ENCODE measurements at regions not wholly inside any gene's neighbourhood (a gene's known extent, or its start where the extent isn't known, plus 50 kb on each side); places are given as distances from the start of the nearest gene placed in this dataset.

DNA sequence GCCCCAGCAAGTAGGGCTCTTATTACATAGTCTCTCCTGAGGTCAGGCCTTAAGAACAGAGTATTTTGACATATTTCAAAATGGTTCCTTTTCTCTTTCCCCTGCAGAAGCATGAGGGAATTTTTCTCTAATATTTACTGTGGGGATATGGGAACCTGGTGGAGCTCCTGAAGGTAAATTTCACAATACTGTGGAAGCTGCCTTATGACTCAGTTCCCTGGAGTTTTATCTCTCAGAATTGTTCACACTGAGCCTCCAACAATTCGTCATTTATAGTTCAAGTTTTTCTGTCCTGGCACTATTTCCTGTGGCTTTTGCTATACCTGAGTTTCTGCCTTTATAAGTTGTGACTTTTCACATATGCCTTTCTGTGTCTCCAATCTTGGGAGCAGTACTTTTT is 607.2 kb upstream of the NDST4 start:
- intact Hi-C loops (cut with micrococcal nuclease), result no loop called here
- H3K27ac ChIP-seq (replicated peaks), result no peak overlapping the region
- no peaks in the 10 kb centered on the region for H3K4me1 ChIP-seq
- H3K36me3 ChIP-seq, result no peaks in the 10 kb centered on the region
- peaks cover under 1% of the 10 kb centered on the region for H3K9me3 ChIP-seq (replicated peaks)
- TF ChIP-seq, protein P1, sequence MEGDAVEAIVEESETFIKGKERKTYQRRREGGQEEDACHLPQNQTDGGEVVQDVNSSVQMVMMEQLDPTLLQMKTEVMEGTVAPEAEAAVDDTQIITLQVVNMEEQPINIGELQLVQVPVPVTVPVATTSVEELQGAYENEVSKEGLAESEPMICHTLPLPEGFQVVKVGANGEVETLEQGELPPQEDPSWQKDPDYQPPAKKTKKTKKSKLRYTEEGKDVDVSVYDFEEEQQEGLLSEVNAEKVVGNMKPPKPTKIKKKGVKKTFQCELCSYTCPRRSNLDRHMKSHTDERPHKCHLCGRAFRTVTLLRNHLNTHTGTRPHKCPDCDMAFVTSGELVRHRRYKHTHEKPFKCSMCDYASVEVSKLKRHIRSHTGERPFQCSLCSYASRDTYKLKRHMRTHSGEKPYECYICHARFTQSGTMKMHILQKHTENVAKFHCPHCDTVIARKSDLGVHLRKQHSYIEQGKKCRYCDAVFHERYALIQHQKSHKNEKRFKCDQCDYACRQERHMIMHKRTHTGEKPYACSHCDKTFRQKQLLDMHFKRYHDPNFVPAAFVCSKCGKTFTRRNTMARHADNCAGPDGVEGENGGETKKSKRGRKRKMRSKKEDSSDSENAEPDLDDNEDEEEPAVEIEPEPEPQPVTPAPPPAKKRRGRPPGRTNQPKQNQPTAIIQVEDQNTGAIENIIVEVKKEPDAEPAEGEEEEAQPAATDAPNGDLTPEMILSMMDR (IDR thresholded peaks at IDR 0.05; ENCODE audit: borderline replicate concordance), result no peak
- no peaks in the 10 kb centered on the region for H3K27me3 ChIP-seq (ENCODE audit: low read depth)
- no peak for DNase-seq
- no peak overlapping the region for H3K4me3 ChIP-seq

DNA sequence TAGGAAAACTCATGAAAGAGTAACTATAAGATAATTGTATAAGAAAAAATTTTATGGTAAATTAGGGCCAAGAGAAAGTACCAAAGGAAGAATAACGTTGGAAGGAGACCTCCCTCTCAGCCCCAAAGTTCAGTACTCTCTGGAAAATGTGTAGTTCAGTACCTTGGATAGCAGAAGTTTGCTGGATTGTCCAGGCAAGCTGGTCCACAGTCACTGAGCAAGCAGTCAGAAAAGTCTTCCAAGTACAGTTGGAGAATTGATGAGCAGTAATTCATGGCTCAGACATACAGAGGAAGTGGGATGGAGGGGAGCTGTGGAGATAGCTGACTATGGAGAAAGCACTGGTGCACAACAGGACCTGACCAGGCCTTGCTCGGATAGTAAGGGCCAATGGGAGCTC is 598.2 kb upstream of the NDST4 start:
- Histone ChIP-seq H3K36me3 (no peaks in the 10 kb centered on the region), H3K27me3 (ENCODE audit: low read depth) (no peaks in the 10 kb centered on the region), H3K9me3 (replicated peaks) (peaks cover 3% of the 10 kb centered on the region), H3K4me3 (no peak overlapping the region), H3K4me1 (no peaks in the 10 kb centered on the region), H3K27ac (replicated peaks) (no peak overlapping the region)
- no peak for DNase-seq
- TF ChIP-seq, protein P1 (IDR thresholded peaks at IDR 0.05; ENCODE audit: borderline replicate concordance), result no peak
- intact Hi-C loops (cut with micrococcal nuclease), result no loop called here

DNA sequence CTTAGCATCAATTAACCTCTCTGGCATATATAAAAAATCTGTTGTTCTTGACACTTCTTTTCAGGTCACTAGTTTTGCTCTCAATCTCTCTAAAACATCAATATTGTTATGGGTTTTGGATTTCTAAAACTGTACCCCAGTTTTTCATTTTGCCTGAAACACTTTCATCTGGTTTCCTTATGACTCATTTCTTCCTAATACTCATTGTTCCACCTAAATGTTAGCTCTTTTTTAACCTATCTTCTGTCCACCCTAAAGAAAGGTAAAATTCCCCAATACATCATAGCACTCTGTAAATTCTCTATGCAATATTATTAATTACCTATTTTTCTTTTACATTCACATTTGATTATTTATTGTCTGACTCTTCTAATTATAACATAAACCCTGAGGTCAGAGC is 575.5 kb upstream of the NDST4 start:
- Histone ChIP-seq H3K4me1 (no peaks in the 10 kb centered on the region), H3K27ac (replicated peaks) (no peak overlapping the region), H3K36me3 (no peaks in the 10 kb centered on the region), H3K9me3 (replicated peaks) (peaks cover 21% of the 10 kb centered on the region), H3K27me3 (ENCODE audit: low read depth) (no peaks in the 10 kb centered on the region), H3K4me3 (no peak overlapping the region)
- TF ChIP-seq, protein P1 (IDR thresholded peaks at IDR 0.05; ENCODE audit: borderline replicate concordance), result no peak
- intact Hi-C loops (cut with micrococcal nuclease), result no loop called here
- no peak for DNase-seq

DNA sequence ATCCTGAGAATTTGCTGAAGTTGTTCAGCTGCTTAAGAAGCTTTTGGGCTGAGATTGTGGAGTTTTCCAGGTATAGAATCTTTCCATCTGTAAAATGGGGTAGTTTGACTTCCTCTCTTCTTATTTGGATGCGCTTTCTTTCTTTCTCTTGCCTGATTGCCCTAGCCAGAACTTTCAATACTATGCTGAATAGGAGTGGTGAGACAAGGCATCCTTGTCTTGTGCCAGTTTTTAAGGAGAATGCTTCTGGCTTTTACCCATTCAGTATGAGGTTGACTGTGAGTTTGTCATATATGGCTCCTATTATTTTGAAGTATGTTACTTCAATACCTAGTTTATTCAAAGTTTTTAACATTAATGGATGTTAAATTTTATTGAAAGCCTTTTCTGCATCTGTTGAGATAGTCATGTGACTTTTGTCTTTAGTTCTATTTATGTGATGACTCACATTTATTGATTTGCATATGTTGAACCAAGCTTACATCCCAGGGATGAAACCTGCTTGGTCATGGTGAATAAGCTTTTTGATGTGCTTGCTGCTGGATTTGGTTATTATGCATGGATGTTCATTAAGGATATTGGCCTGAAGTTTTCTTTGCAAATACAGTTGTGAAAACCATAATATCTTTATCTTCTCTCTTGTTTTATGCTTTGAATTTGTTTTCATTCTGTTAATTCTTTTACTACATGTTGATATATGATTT is 573.8 kb upstream of the NDST4 start:
- Histone ChIP-seq H3K4me3 (no peak overlapping the region), H3K4me1 (no peaks in the 10 kb centered on the region), H3K36me3 (no peaks in the 10 kb centered on the region), H3K27me3 (ENCODE audit: low read depth) (no peaks in the 10 kb centered on the region), H3K27ac (replicated peaks) (no peak overlapping the region), H3K9me3 (replicated peaks) (peaks cover 21% of the 10 kb centered on the region)
- intact Hi-C loops (cut with micrococcal nuclease), result no loop called here
- DNase-seq, result no peak
- TF ChIP-seq, protein P1 (IDR thresholded peaks at IDR 0.05; ENCODE audit: borderline replicate concordance), result no peak

DNA sequence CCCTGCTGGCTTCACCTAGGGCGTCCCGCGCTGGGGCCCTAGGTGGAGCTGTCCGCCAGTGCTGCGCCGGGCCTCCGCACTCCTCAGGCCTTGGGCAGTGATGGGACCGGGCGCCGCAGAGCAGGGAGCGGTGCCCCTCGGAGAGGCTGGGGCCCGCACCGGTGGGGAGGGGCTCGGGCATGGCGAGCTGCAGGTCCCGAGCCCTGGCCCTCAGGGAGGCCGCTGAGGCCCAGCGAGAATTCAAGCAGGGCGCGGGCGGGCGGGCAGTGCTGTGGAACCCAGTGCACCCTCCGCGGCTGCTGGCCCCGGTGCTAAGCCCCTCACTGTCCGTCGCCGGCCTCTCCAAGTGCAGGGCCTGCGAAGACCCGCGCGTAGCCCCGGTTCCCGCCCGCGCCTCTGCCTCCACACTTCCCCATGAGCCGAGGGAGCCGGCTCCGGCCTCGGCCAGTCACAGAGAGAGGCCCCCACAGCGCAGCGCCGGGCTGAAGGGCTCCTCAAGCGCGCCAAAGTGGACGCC is 565.1 kb upstream of the NDST4 start:
- DNase-seq, result no peak
- TF ChIP-seq, protein P1 (IDR thresholded peaks at IDR 0.05; ENCODE audit: borderline replicate concordance), result no peak
- intact Hi-C loops (cut with micrococcal nuclease), result no loop called here

More for the DNA sequence above, 565.1 kb upstream of the NDST4 start:
- no peak overlapping the region for H3K27ac ChIP-seq (replicated peaks)
- H3K4me1 ChIP-seq, result no peaks in the 10 kb centered on the region
- H3K9me3 ChIP-seq (replicated peaks), result peaks cover 15% of the 10 kb centered on the region
- no peaks in the 10 kb centered on the region for H3K27me3 ChIP-seq (ENCODE audit: low read depth)
- H3K4me3 ChIP-seq, result no peak overlapping the region
- H3K36me3 ChIP-seq, result no peaks in the 10 kb centered on the region

Data from left ventricle myocardium inferior (tissue), 1 donor.